Loucy (cell line): ENCODE measurements at regions not wholly inside any gene's neighbourhood (a gene's known extent, or its start where the extent isn't known, plus 50 kb on each side); places are given as distances from the start of the nearest gene placed in this dataset.
"Not testable (repeated sequence)": the region's sequence is repeated elsewhere in the genome, so short reads cannot be mapped to it uniquely, and the experiment has no call there.

Experiments used
- H2AFZ ChIP-seq: fragments of 200-600 bp; sonication (generic); 2 replicates; pipeline ENCODE4 v1.6.0; 2016; ENCODE audit warnings: antibody characterized with exemption, mild to moderate bottlenecking, low read length, moderate library complexity
- H3F3A ChIP-seq: fragments of 200-600 bp; 2 replicates; pipeline ENCODE4 v1.6.0; 2016; ENCODE audit warnings: antibody characterized with exemption, low read depth, mild to moderate bottlenecking
- H3K27me3 ChIP-seq: fragments of 200-600 bp; sonication (generic); 2 replicates; pipeline ENCODE4 v1.6.1; 2014; ENCODE audit warnings: low read length, mild to moderate bottlenecking; ENCODE audit not compliant: insufficient read depth, poor library complexity, severe bottlenecking
- H3K36me3 ChIP-seq: fragments of 200-600 bp; sonication (generic); 2 replicates; pipeline ENCODE4 v1.6.1; 2016; ENCODE audit warnings: low read length; ENCODE audit not compliant: insufficient read depth
- H3K4me1 ChIP-seq: fragments of 200-600 bp; sonication (generic); 2 replicates; pipeline ENCODE4 v1.5.1; 2014; ENCODE audit warnings: low read length, mild to moderate bottlenecking; ENCODE audit not compliant: insufficient read depth, poor library complexity, severe bottlenecking
- H3K4me2 ChIP-seq: fragments of 200-600 bp; sonication (generic); 2 replicates; pipeline ENCODE4 v1.6.0; 2014; ENCODE audit warnings: antibody characterized with exemption, low read length, low read depth, mild to moderate bottlenecking; ENCODE audit not compliant: poor library complexity, severe bottlenecking
- H3K4me3 ChIP-seq: fragments of 200-600 bp; sonication (generic); 2 replicates; pipeline ENCODE4 v1.5.1; 2014; ENCODE audit warnings: low read length, mild to moderate bottlenecking, mixed read lengths; ENCODE audit not compliant: poor library complexity, severe bottlenecking
- H3K79me2 ChIP-seq: fragments of 200-600 bp; sonication (generic); 2 replicates; pipeline ENCODE4 v1.6.1; 2014; ENCODE audit warnings: low read length; ENCODE audit not compliant: insufficient read depth
- H3K9ac ChIP-seq: fragments of 200-600 bp; sonication (generic); 2 replicates; pipeline ENCODE4 v1.6.0; 2014; ENCODE audit warnings: mild to moderate bottlenecking, low read depth, low read length, moderate library complexity; ENCODE audit not compliant: poor library complexity, severe bottlenecking
- H3K9me2 ChIP-seq: fragments of 200-600 bp; sonication (generic); replicated peaks from 2 replicates; pipeline ENCODE4 v1.6.1; 2016; ENCODE audit warnings: low read depth, low read length, mixed read lengths
- H3K9me3 ChIP-seq: fragments of 200-600 bp; sonication (generic); 2 replicates; pipeline ENCODE4 v1.6.1; 2014; ENCODE audit warnings: mild to moderate bottlenecking, antibody characterized with exemption, low read length, low read depth; ENCODE audit not compliant: insufficient read depth
- H4K20me1 ChIP-seq: fragments of 200-600 bp; sonication (generic); 2 replicates; pipeline ENCODE4 v1.6.0; 2014; ENCODE audit warnings: antibody characterized with exemption, low read length, mild to moderate bottlenecking; ENCODE audit not compliant: insufficient read depth, poor library complexity, severe bottlenecking
- CTCF ChIP-seq: fragments of 200-600 bp; sonication (generic); conservative IDR thresholded peaks from 2 replicates; pipeline ENCODE4 v1.5.1; 2014; ENCODE audit warnings: mild to moderate bottlenecking, antibody characterized with exemption, low read length
- EZH2phosphoT487 ChIP-seq: fragments of 200-600 bp; IDR thresholded peaks from 2 replicates; pipeline ENCODE4 v1.6.1; 2018; ENCODE audit warnings: antibody characterized with exemption, mild to moderate bottlenecking, moderate library complexity, borderline replicate concordance

GRCh38 chr5:114859438-114859735 lies 310.3 kb downstream of the TRIM36 start:
- H3K4me3 ChIP-seq: no peak overlapping the region
- no peaks in the 10 kb centered on the region for H3K9me2 ChIP-seq
- no peaks in the 10 kb centered on the region for H4K20me1 ChIP-seq
- H2AFZ ChIP-seq: no peak overlapping the region
- H3K27me3 ChIP-seq: no peaks in the 10 kb centered on the region
- H3K79me2 ChIP-seq: no peaks in the 10 kb centered on the region
- TF ChIP-seq EZH2phosphoT487 (no peak), CTCF (no peak)
- H3K4me1 ChIP-seq: no peaks in the 10 kb centered on the region
- no peaks in the 10 kb centered on the region for H3F3A ChIP-seq
- no peak overlapping the region for H3K4me2 ChIP-seq
- H3K9me3 ChIP-seq: no peaks in the 10 kb centered on the region
- H3K9ac ChIP-seq: no peak overlapping the region
- H3K36me3 ChIP-seq: no peaks in the 10 kb centered on the region

GRCh38 chr5:114858665-114859437 lies 310.9 kb downstream of the TRIM36 start:
- Histone ChIP-seq H3K4me3 (no peak overlapping the region), H3K4me1 (no peaks in the 10 kb centered on the region), H3F3A (no peaks in the 10 kb centered on the region), H4K20me1 (no peaks in the 10 kb centered on the region), H3K36me3 (no peaks in the 10 kb centered on the region), H3K9me3 (no peaks in the 10 kb centered on the region), H2AFZ (no peak overlapping the region), H3K9me2 (no peaks in the 10 kb centered on the region), H3K4me2 (no peak overlapping the region), H3K9ac (no peak overlapping the region), H3K27me3 (no peaks in the 10 kb centered on the region), H3K79me2 (no peaks in the 10 kb centered on the region)
- TF ChIP-seq EZH2phosphoT487: no peak
- no peak for TF ChIP-seq CTCF

- H3K9me3 ChIP-seq: no peaks in the 10 kb centered on the region
- H3K9ac ChIP-seq: no peak overlapping the region
- no peaks in the 10 kb centered on the region for H4K20me1 ChIP-seq
- no peaks in the 10 kb centered on the region for H3K9me2 ChIP-seq
- TF ChIP-seq CTCF: no peak
- TF ChIP-seq EZH2phosphoT487: no peak
- H3K4me3 ChIP-seq: no peak overlapping the region
- no peaks in the 10 kb centered on the region for H3K27me3 ChIP-seq
- no peaks in the 10 kb centered on the region for H3K4me1 ChIP-seq
- H3K79me2 ChIP-seq: no peaks in the 10 kb centered on the region
- no peaks in the 10 kb centered on the region for H3K36me3 ChIP-seq
- no peak overlapping the region for H2AFZ ChIP-seq
- no peaks in the 10 kb centered on the region for H3F3A ChIP-seq
- H3K4me2 ChIP-seq: no peak overlapping the region
Measured at GRCh38 chr5:114857941-114858551, 311.7 kb downstream of the TRIM36 start.

GRCh38 chr5:114844711-114845110 lies 325.0 kb downstream of the TRIM36 start:
- H3K36me3 ChIP-seq, H3K9me2 ChIP-seq, H3K9ac ChIP-seq, H3K27me3 ChIP-seq, H3F3A ChIP-seq, H3K4me2 ChIP-seq, H3K4me3 ChIP-seq, H3K79me2 ChIP-seq, H4K20me1 ChIP-seq, H3K9me3 ChIP-seq, H3K4me1 ChIP-seq, H2AFZ ChIP-seq: not testable (repeated sequence)
